Caki2 (cell line): ENCODE measurements at regions not wholly inside any gene's neighbourhood (a gene's known extent, or its start where the extent isn't known, plus 50 kb on each side); places are given as distances from the start of the nearest gene placed in this dataset.
"Not testable (repeated sequence)": the region's sequence is repeated elsewhere in the genome, so short reads cannot be mapped to it uniquely, and the experiment has no call there.

ENCODE experiments used
- DNase-seq: peaks from one replicate; pipeline ENCODE4 v3.0.0-alpha.2; 2015; ENCODE audit warnings: low read depth
- in situ Hi-C: cut with HindIII; loops from 2 replicates; pipeline ENCODE4 v1.10.0; 2016; ENCODE audit warnings: low sequenced_read_pairs, low pct_unique_long_range_greater_than_20kb, mixed read lengths

- peak; percentile 3 for DNase-seq
- in situ Hi-C loops, result no loop called here
Measured at GRCh38 chr5:62791059-62791458, 212.4 kb downstream of the LRRC70 start.

GRCh38 chr5:62790348-62790747 lies 211.7 kb downstream of the LRRC70 start:
- no peak for DNase-seq
- in situ Hi-C loops, result no loop called here

- in situ Hi-C loops, result no loop called here
- DNase-seq, result no peak
Measured at GRCh38 chr5:62786099-62786498, 207.5 kb downstream of the LRRC70 start.

- DNase-seq, result no peak
- in situ Hi-C loops, result no loop called here
Measured at GRCh38 chr5:62785588-62785987, 207.0 kb downstream of the LRRC70 start.

- no peak for DNase-seq
- in situ Hi-C loops, result no loop called here
Measured at GRCh38 chr5:62783374-62784057, 204.9 kb downstream of the LRRC70 start.

GRCh38 chr5:62780888-62781287 lies 202.3 kb downstream of the LRRC70 start:
- in situ Hi-C loops, result no loop called here
- no peak for DNase-seq

GRCh38 chr5:62780230-62780629 lies 201.6 kb downstream of the LRRC70 start:
- in situ Hi-C loops, result no loop called here
- no peak for DNase-seq

GRCh38 chr5:62779010-62779422 lies 200.4 kb downstream of the LRRC70 start:
- in situ Hi-C loops, result no loop called here
- peak; percentile 42 for DNase-seq

GRCh38 chr5:62778316-62779009 lies 199.8 kb downstream of the LRRC70 start:
- DNase-seq, result no peak
- in situ Hi-C loops, result no loop called here

- DNase-seq, in situ Hi-C loops: not testable (repeated sequence)
Measured at GRCh38 chr5:62777081-62777480, 198.5 kb downstream of the LRRC70 start.

GRCh38 chr5:62776592-62776991 lies 198.0 kb downstream of the LRRC70 start:
- in situ Hi-C loops, DNase-seq: not testable (repeated sequence)

GRCh38 chr5:62773460-62773859 lies 194.8 kb downstream of the LRRC70 start:
- in situ Hi-C loops, result no loop called here
- no peak for DNase-seq

- in situ Hi-C loops, result no loop called here
- peak; percentile 21 for DNase-seq
Measured at GRCh38 chr5:62771341-62771740, 192.7 kb downstream of the LRRC70 start.

GRCh38 chr5:62767650-62768049 lies 189.0 kb downstream of the LRRC70 start:
- no peak for DNase-seq
- in situ Hi-C loops, result no loop called here

GRCh38 chr5:62767077-62767476 lies 188.5 kb downstream of the LRRC70 start:
- DNase-seq, result no peak
- in situ Hi-C loops, result no loop called here

GRCh38 chr5:62762503-62762902 lies 183.9 kb downstream of the LRRC70 start:
- DNase-seq, result no peak
- in situ Hi-C loops, result no loop called here

- DNase-seq, in situ Hi-C loops: not testable (repeated sequence)
Measured at GRCh38 chr5:62757686-62758085, 179.1 kb downstream of the LRRC70 start.

- DNase-seq, in situ Hi-C loops: not testable (repeated sequence)
Measured at GRCh38 chr5:62752998-62753367, 174.4 kb downstream of the LRRC70 start.

GRCh38 chr5:62752056-62752997 lies 173.7 kb downstream of the LRRC70 start:
- DNase-seq, in situ Hi-C loops: not testable (repeated sequence)
